Non-pigmented ciliary epithelial cell (primary cell): ENCODE measurements at regions not wholly inside any gene's neighbourhood (a gene's known extent, or its start where the extent isn't known, plus 50 kb on each side); places are given as distances from the start of the nearest gene placed in this dataset.

Experiments
- DNase-seq: peaks from one replicate; pipeline ENCODE4 v3.0.0-alpha.2; 2010; ENCODE audit warnings: low read depth

GRCh38 chr2:176388861-176389260, 119.6 kb downstream of the MTX2 start:
- peak; percentile 19 for DNase-seq

- DNase-seq = no peak
Observed at GRCh38 chr2:176390276-176391147, 121.3 kb downstream of the MTX2 start.

DNA sequence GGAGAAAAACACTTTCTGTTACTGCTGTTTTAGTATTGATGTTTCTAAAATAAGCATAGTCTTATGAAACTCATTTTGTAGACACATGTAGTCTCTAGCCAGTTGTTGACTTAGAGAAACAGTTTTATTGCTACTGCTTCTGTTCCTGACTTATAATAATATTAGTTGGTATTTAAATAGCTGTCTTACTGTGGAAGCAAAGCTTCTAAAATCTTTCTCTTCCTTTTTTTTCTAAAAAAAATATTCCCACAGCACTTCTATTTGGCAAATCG, 121.8 kb downstream of the MTX2 start:
- DNase-seq = no peak

DNA sequence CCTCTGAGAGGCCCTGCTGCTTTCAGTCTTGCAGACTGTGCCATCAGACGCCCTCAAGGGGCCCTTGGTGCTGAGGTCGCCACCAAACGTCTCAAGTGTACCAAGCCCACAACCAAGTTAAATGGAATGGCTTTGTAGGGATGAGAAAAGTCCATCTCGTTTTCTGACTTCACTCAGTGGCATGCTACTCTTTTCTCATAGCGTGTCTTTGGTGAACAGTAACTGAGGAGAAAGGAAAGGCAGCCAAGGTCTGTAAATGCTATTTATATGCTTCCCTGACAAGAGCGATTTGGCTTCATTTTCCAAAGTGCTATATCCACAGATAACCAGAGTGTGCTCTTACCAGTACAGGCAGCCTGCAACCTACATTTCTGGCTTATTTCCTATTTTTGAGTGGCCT, 123.0 kb downstream of the MTX2 start:
- no peak for DNase-seq

GRCh38 chr2:176392744-176393414, 123.6 kb downstream of the MTX2 start:
- DNase-seq = no peak

DNA sequence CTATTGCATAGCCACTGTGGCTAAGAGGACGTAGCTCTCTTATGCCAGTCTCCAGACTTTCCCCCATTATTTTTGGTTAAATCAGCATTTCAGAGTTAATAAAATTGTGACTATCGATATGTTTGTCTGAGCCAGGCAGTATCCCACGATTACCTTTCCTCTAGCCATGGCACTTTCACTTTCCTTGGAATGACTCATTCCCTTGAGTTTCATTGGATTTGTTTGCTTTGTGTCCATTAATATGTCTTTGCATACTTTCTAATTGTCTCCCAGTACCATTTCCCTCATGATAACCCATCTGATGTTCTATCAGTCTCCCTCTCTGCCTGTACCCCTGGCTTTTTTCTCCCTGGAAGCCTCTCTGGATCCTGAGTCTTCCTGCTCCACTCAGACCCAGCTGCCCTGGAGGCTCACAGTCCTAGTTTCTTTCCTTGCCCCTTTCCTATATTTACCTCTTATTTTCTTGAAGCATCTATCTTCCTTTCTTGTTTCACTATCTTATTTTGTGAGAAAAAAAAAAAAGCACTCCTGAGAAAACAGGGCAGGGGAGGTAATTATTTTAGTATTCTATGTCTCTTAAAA, 126.1 kb downstream of the MTX2 start:
- DNase-seq = no peak

DNA sequence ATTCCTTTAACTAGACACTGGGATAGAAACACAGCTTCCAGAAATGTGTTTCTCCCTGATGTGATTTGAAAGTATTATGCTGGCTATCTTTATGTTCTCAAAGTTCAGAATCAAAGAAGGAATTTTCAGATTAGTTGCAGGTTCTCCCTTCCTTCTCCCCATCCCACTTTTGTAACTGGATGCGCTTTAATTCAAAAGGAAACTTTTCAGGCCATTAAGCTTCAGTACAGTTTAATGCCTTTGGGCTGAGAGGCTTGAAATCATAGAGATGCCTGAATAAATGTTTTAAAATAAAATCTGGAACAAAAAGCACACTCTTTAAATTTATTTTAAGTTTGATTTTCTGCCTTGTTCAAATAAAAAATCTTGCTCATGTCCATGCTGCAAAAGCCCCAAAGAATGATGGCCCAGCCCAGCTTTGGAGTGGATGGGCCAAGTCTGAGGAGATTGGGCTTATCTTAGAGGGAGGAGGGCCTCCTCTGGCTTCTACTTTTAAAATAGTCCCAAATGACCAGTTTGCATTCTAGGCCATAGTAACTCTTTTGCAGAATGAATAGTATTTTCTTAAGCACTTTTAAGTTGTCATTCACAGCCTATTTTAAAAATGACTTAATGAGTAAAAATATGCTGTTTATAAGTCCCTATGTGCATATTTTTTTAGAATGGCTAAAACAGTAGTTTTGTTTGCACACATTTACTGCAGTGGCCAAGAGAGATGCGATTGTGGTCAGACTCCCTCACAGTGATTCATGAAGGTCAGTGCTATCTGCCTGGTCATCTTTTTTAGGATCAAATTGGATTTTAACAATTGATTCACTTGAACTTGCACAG, 129.2 kb downstream of the MTX2 start:
- DNase-seq = no peak

- no peak for DNase-seq
Observed at GRCh38 chr2:176399074-176399598, 129.9 kb downstream of the MTX2 start.

DNA sequence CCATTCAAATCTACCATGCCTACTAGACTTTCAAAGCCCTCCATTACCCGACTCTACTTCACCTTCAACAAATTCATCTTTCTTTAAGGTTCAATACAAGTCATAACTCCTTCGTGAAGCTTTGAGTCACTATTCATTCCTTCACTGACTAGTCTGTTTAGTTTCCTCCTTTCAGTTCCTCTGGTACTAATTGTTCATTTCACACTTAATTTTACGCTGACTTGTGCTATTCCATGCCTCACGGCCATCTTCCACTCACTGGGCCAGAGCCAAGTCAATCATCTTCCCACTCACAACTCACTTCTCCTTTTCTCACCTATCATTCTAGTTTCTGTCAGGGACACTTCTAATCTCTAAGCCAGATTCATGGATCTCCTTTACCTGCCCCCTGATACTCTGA, 136.2 kb downstream of the MTX2 start:
- no peak for DNase-seq

DNA sequence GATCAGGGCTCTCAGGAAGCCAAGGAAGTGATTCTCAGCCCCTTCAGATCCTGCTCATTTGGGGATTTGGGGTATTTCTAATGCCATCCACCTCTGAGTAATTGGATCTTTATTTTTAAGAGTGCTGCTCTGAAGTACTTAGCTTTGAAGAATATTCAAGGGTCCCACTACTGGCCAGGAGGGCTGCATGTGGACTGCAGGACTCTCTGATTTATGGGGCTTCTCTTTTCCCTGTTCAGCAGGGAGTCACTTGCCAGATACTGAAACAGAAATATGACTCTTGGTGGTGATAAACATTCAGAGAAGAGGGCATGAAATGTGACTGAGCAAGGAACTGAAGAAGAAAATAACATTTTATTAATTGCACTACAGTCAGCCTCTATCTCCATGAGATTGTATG, 138.5 kb downstream of the MTX2 start:
- DNase-seq = no peak

GRCh38 chr2:176409671-176410070, 140.4 kb downstream of the MTX2 start:
- no peak for DNase-seq

GRCh38 chr2:176412136-176412535, 142.9 kb downstream of the MTX2 start:
- DNase-seq = no peak

DNA sequence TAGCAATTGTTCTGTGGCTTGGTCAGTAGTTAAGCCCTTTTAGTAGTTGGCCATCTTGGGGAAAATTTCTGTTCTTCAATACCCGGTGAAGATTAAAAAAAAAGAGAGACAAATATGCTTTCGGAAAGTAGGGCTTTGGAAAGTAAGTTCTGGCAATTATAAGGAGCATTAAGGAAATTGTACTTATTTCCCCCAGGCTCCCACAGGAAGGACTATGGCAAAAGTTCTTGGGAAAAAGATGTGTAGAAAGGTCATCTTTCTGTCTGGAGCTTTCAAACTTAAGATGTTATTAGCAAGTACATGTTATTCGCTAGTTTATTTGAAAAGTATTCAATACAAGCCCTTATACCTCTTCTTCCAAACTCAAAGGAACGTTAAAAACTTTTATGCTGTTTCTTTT, 144.5 kb downstream of the MTX2 start:
- DNase-seq = no peak

DNA sequence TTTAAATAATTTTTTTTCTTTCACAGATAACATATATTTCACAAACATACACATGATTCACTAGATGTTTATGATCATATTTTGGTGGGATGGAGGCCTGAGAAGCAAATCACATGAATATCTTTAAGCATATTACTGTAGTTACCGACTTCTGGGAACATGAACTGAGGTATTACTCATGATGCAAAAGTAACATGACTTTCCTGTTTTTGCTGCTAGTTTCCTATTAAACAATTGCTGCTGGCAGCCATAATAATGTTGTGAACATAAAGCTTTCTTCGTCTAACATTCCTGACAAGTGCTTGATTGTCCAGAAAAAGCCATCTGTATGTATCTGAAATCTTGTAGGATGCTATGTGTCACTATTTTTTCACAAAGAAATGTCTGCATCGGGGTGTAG, 145.4 kb downstream of the MTX2 start:
- no peak for DNase-seq

DNA sequence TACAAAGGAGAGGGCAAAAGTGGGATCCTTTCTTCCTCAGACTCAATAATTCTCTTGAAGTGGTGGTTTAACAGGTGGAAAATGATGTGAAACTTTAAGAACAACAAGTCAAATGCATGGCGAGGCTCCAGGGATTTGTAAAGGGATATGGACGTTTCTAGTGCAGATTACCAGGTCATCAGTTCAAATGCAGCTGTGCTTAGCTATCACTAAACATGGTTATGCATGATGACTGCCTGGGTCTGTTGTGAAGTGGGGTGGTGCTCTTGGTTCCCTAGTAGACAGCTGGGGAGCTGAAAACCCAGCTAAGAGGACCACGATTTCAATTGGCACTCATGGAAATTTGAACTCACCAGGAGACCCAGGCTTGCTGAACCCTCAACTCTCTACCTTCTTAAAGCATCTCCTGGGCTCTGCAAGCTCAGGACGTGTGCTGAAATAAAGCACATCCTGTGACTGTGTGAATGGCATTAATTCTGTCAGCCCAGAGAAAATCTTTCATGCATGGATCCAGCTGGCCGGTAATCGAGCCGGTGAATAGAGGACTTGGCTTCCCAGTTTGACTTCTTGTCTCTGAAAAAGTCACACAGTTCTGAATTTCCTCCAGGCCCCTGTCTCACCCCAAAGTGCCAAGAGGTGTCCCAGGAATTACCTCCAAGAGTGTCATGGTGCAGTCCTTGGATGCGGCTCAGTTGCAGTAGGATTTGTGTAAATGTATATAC, 146.1 kb downstream of the MTX2 start:
- DNase-seq = no peak

GRCh38 chr2:176415937-176416499, 146.8 kb downstream of the MTX2 start:
- DNase-seq = no peak

DNA sequence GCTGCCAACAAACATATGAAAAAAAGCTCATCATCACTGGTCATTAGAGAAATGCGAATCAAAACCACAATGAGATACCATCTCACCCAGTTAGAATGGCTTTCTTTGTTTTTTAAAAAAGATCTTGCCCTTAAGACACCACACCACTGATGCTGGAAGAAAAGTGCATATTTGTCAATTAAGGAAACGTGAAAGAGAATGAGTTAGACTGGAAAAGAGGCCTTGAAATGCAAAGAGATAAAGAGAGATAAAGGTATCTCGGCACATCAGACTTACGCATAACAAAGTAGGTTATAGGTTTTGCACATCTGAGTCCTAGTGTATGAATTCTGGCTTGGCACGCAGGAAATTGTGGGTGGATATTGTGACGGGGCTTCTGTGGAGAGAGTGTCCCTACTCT, 149.5 kb downstream of the MTX2 start:
- no peak for DNase-seq

GRCh38 chr2:176419591-176420071, 150.4 kb downstream of the MTX2 start:
- DNase-seq = peak; percentile 67

GRCh38 chr2:176421297-176422050, 152.2 kb downstream of the MTX2 start:
- DNase-seq = no peak

DNA sequence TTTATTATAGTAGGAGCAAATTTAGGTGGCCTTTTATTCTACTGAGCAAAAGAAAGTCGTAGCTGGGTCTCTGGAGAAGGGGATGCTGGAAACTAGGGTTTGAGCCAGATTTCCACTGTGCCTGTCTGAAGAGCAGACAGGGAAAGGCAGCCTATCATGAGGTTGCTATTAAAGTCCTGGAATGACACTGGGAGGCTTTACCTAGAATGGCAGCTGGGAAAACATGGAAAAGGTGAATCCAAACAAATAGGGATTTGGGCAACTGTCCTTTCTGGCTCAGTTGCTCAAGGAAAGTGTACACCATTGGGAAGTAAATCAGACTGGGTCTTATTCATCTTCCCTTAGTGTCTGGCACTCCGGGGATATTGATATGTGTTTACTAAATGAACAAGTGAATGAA, 154.6 kb downstream of the MTX2 start:
- no peak for DNase-seq
